RPMI8226 (cell line): ENCODE measurements at regions not wholly inside any gene's neighbourhood (a gene's known extent, or its start where the extent isn't known, plus 50 kb on each side); places are given as distances from the start of the nearest gene placed in this dataset.
"Not testable (repeated sequence)": the region's sequence is repeated elsewhere in the genome, so short reads cannot be mapped to it uniquely, and the experiment has no call there.

ENCODE experiments used
- DNase-seq: peaks from one replicate; pipeline ENCODE4 v3.0.0-alpha.2; 2015

DNA sequence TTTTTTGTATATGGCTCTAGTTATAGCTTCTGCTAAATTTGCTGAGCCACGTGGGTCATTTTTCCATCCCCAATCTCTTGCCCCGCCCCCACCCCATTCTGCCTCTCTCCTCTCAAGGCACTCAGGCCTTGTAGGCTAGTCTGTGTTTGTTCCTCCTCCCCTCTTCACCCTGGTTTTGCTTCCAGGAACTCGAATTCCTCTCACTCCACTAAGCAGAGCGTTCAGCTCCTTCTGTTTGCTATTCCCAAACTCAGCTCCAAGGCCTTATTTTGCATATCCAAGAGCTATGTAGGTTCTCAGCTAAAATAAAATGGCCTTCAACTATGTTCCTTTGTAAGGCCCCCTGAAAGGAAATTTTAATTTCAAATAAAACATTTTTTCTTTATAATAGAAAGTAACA, 1293.7 kb downstream of the EPHA7 start:
- no peak for DNase-seq

DNA sequence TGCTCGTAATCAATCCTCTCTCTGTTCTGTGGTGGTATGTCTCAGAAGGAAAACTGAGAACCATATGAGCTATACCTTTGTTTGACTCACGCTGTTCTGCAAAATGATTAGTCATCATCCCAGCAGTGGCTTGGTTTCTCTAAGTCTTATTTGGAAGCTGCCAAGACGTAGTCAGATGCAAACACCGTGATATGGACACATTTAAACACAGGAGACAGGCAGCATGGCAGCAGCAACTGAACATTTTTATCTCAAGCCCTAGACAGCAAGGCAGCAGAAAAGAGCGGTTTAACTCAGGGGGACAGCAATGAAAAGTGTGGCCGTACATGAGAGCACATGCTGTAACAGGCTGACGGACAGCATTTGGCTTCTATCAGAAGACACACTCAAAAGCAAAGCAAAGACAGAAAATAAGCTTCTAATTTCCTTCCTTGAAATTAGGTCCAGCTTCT, 1295.1 kb downstream of the EPHA7 start:
- DNase-seq: no peak

DNA sequence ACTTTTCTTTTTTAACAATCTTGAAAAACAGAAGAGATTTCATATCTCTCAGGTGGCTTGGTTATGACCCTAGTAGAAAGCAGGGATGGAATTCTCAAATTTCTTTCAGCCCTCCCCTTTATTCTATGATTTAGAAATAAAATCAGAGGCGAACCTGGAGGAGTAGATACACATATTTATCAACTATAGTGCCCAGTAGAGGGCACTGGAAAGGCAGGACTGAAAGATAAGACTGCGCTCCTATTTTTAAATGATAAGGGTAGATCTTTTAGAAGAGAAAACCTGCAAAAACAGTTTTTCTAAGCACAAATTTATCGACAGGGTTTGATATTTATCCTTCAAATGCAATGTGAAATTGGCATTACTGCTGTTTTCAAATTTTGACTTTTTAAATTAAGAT, 1296.6 kb downstream of the EPHA7 start:
- DNase-seq: peak; percentile 3

DNA sequence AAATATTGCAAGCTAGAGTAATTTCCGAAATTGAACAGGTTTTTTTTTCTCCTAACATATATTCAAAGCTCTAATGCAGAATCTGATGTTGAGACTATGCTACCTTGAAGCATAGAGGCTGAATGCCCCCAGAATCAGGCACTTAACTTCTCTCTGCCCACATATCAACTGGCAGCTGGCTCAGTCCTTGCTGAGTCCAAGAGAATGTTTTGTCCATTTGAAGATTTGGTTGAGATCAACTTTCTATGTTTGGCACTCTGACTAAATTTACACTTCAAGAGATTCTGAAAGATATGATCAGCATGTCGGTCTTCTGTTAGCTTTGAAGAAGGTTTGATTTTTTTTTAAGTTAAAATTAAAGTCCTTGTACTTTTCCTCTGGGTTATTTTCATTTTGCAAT, 1298.1 kb downstream of the EPHA7 start:
- DNase-seq: no peak

DNA sequence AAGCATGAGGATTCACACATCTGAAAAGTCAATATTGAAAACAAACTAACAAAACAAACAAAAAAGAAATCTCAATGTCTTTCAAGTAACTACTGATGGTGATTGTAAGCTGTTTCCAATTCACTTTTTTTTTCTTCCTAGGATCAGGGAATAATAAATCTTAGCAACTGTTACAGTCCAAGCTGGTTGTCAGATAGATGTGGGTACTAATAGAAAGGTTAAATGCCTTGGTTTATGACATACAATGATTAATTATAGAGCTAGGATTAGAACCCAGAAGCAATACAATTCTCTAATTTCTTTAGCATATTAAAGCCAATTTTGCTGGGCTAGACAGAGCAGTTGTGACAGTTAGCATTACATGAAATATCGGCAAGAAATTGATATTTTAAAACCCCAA, 1301.6 kb downstream of the EPHA7 start:
- no peak for DNase-seq

DNA sequence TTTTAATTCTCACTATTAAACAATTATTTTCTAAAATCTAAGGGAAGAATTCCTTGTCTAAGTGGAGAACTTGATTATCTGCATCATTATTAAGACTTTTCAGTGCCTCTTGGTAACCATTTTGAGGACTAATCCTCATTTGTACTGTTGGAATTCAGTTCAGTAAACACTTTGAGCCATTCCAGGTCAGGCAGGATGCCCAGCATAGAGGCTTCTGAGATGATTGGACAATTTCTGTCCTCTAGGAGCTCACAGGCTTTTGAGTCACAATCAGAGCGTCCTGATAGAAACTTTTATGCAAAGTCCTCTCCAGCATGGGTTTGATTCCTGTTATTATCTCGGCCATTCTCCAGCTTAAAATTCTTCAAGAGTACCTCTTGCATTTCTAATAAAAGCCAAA, 1304.6 kb downstream of the EPHA7 start:
- no peak for DNase-seq

DNA sequence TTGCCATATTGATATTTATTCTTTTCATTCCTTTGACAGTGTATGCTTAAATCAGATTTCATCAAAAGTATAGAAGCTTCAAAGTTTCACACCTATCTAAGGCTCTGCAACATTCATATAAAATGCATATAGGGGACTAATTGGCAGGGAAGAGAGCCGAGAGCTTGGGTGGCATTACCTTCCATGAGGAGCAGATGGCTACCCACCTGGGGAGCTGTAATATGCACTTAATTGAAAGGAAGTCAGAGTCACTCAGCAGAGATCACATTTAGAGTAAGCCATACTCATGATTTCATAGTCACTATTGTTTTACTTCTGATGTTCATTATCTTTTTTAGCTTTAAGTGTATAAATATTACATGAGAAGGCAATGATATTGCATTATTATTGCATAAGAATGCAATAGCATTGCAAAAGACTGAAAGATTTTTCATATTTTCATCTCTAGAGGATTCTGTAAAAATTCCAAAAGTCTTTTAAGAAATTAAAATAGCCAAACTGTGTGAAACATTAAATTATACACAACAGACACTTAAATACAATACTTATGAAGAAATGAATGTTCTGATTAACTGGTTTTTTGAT, 1305.2 kb downstream of the EPHA7 start:
- no peak for DNase-seq

DNA sequence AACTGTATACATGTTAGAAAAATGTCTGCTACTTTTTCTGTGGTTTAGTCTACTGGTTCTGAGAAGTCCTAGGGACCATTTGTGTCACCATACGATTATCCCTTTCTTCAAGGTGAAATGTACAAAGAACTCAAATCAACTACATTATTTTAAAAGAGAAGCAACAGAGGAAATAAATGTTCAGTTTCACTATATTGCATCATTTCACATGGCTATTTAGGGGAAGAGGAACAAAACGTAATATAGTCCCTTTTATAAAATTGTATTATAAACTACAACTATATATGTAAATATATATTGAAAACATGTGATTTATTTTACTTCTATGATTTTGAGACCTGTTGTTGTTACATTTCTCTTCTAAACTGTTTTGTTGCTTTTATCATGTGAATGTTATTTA, 1308.0 kb downstream of the EPHA7 start:
- DNase-seq: no peak

DNA sequence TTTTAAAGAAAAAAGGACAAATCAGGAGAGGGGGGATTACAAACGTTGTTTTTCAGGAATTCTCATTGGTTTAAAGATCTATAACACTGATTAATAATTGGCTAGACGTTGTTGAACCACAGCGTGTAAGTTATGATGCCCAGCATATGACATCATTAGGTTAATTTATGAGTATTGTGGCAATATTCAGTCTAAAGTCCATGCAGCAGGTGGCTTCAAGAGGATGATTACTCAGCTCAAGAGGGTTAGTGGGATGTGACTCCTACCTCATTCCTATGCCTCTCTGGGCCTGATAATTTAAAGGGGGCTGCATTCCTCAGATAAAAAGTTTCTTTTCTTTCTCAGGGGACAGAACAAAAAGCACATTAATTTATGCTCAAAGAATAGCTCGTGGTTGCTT, 1309.0 kb downstream of the EPHA7 start:
- no peak for DNase-seq

DNA sequence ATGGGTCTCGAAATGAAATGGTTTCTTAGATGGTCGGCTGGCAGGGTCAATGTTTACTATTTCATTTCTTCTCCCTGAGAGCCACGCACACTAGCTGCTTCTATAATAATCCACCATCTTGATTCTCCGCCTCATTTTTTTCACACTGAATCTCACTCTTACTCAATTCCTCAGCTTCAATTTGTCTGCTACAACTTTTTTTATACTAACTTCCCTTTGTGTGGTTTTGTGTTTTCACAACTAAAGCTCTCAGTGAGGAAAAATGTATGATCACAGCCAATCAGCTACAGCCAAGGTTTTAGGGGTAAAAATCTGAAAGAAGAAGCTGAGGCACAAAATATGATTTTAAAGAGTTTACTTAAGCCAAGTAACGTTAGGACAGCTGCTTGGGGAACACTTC, 1309.4 kb downstream of the EPHA7 start:
- no peak for DNase-seq

DNA sequence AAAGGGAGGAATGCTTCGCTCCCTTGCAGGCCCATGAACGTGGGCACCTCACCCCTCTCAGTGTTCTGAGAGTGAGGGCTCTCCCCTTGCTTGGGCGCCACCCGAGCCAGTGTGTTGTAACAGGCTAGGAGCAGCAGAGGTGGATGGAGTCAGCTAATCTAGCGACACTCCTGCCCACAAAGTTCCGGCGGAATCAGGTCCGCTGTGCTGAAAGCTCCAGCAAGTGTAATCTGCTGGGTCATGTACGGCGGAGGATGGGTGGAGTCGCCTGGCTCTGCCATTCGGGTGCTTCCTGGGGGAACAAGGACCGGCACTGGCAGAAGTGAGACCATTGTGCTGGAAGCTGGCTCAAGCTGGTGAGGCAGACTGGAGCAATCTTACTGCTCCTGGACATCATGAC, 1310.1 kb downstream of the EPHA7 start:
- no peak for DNase-seq

DNA sequence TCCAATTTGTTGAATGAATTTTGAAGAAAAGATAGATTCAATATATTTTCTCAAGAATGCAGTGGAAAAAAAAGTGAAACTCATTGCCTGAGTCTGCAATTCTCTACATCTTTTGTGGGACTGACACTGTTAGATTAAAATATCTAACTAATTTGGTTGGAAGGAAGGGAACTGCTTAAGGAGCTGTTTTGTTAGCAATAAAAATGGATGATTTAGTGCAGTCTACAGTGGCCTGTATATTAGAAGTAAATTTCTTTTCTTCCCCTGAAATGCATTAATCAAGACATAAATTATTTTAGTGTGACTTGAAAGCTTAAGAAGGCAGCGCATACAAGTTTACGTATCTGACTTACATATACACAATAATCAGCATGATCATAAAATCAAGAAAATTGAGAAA, 1332.6 kb downstream of the EPHA7 start:
- DNase-seq: no peak

DNA sequence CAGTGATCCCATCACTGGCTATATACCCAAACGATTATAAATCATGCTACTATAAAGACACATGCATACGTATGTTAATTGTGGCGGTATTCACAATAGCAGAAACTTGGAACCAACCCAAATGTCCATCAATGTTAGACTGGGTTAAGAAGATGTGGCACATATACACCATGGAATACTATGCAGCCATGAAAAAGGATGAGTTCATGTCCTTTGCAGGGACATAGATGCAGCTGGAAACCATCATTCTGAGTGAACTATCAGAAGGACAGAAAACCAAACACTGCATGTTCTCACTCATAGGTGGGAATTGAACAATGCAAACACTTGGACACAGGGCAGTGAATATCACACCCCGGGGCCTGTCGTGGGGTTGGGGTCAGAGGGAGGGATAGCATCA, 1335.4 kb downstream of the EPHA7 start:
- not testable (repeated sequence) for DNase-seq

DNA sequence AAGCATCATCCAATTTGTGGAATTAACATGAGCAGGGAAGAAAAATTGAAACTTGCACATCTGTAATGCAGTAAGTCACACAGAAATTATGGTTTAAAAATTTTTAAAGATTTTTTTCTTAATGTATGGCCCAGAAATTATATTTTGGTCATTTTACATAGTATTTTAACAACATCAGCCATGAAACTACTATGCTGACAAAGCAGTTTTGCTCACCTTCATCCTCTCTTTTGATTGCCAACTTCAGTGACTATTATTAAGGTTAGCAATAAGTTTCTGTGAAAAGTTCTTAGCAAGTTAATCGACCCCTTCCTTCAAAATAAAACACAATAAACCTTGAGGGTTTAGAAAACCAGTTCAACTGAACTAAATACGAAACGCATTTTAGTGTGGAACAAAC, 1347.0 kb downstream of the EPHA7 start:
- no peak for DNase-seq

DNA sequence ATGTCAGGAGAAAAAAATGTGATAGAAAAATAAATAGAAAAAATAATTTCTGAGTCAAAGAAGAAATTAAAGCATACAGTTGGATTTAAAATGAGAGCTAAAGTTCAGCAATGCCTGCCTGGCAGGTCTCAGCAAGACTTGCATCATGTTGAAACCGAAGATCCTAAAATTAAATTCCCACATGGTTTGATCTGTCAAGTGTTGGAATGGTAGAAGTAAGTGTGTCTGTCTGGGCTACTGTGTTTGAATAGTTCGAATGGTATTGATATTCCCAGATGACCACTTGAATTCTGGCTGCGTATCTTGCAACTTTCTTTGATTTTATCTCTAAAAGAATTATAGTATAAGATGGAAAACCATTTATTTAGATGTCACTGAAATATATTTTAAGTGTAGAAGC, 1349.6 kb downstream of the EPHA7 start:
- DNase-seq: no peak

DNA sequence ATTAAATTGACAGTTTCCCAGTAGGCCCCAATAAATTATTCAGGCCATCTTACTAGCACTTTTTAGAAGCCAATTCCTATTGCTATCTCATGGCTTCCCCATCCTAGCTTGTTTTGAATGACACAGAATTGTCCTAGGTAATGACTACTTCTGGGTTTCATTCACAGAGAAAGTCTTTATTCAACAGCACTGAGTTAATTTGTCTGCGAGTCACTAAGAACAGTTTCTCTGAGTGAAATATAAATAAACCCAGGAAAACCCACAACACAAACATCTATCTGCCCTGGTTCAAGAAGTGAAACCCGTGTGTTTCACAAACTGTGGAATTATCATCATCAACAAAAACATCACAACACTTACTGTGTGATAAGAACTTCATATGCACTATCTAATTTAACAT, 1366.8 kb downstream of the EPHA7 start:
- DNase-seq: no peak

DNA sequence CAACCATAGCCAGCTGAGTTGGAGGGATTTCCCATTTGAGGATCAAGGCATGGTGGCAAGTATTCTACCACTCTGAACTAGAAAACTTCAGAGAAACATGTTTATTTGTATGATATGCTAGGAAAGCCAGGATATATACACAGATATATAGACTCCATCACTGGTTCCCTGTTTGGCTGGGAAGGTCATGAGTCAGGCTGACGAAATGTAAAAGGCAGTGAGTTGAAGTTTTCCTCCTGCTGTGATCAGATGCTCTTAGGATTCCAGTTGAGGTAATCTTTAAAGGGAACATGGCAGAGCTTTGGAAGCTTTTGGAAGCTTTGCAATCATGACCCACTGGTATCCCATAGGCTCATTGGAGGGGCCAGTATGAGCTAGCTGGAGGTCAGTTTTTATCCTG, 1369.1 kb downstream of the EPHA7 start:
- DNase-seq: no peak

DNA sequence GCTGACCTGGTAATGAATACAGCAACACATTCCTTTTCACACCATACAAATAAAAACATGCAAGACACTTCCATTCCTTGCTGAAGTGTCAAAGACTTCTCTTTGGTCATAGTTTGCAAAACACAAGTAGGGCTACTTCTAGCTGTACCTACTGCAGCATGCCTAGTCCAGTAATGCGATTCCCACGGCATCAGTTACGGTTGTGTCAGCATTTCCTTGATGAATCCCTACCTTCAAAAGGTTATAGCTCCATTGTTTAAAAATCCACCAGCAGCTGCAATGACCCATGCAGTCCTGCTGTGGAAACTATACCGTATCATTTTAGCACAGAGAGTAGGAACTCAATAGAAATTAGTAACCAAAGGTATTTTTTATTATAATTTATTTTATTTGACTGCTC, 1371.5 kb downstream of the EPHA7 start:
- DNase-seq: no peak

DNA sequence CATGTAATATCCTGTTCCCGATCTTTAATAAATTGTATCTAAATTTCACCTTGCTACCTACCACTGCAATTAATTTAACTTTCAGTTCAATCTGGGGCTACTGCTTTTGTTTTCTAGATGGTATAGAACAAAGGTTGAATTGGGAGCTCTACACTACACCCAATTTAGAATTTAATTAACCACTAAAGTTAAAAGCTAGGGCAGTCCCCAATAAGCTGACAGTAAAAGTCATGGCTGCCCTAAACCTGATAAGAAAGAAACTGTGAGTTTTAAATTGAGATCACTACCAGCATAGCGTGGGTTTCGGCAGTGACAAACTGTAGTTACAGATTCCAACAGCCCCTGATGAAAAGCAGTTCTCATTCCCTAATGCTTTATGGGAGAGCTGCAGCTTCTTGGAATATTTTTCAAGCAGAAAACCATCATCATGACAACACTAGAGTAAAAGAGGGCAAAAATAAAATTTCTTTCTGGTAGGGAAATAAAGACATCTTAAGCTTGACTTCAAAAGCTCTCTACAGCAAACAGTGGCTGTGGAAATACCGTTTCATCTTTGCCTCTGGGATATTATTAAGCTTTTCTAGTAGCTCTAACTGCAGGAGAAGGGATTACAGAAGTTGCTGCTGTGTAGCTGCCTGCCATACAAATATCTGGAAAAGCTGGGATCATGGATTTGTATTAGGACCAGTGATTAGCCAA, 1372.1 kb downstream of the EPHA7 start:
- no peak for DNase-seq

DNA sequence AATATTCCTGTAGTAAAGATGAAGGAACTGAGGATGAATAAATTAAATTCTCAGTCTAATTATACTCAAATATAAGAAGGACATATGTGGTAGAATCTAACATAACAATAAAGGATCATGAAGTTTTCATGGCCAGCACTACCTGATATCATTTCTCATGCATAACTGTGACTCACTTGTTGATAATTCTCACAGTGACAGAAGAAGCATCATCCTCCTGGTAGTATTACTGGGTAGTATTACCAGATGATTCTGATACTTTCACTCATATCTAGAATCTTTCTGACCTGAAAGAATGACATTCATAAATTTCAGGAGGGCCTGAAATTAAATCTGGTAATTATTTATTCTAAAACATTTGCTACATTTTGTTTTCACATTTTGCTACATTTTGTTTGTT, 1375.0 kb downstream of the EPHA7 start:
- no peak for DNase-seq

DNA sequence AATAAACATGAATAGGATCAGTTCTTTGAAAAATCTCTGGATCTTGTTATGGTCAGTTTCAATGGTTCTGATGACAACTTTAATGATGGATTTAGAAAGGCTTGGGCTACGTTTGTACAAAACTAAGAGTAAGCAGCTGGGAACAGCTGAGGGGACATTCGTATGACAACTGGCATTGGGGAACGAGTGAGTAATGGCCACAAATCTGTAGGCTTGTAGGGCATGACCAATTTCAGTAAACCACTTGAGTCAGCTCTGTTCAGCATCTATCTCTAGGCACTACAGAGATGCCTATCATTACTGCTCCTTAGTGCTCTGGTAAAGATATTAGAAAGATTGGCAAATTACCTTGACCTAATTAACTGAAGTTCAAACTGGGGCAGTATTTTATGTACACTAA, 1375.6 kb downstream of the EPHA7 start:
- no peak for DNase-seq

DNA sequence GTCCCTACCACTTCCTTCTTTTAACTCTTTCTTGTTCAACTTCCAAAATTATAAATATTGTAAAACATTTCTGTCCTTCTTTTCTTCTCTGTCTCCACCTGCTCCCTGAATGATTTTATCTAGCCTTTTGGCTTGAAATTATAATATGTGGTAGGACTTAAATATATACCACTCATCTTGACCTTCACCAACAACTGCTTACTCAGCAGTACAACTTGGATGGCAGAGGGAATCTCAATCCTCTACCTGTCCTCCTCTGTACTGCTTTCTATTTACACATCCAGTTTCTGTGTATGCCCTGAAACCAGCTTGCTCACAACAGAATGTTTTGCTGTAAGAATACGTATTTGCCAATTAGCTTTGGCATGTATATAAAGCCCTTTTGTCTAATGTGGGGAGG, 1392.5 kb downstream of the EPHA7 start:
- DNase-seq: no peak

DNA sequence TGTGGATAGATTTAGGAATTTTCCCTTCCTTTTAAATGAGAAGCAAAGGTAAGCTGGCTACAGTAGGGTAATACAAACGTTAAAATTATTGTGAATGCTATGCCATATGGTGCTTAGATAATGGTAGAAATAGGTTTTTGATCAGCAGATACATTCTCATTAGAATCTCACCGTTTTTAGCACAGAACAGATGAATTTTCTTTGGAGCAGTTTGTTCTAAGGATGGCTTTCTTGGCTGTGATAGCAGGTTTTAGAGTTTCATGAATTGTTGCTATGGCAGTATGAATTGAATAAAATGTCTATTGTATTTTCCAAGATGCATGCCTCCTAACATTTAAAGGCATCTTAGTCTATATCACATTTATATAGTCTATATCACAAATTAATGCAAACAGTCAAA, 1394.5 kb downstream of the EPHA7 start:
- DNase-seq: no peak

DNA sequence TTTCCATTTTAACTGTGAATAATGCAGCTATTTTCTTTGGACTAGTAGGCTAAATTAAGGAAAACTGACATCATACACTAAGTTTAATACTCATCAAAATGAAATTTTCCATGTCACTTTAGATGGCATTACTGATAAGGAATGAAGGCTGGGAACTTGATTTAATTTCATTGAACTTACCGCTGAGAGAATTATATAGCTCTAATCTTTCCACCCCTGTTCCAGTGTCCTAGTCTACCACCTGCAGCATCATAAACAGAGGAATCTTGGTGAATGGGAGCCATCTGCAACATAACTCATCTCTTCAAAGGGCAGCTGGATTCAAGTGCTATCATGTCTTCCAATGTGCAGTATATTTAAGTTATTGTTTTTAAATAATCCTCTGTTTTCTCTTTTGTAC, 1395.2 kb downstream of the EPHA7 start:
- no peak for DNase-seq

DNA sequence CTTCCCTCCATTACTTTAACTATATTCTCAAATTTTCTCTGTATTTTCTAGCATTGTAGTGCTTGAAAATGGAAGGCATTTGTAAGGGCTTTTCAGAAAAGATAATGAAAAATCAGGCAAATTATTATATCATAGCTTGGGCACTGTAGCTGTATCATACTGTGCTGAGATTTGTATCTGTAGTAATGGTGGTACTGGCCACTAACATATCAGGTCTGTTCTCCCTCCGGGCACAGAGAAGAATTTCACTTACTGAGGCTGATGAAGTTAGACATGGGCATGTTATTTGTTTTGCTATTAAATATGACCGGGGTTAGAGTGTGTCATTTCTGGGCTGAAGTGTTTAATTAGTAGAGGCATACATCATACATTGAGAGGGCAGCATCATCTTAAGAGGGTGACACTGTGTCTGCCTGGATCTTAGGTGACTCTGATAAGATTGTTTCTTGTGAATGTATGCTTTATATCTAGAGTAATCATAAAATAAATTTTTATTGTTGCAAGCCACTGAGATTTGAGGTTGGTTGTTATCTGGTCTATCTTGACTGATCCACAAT, 1395.9 kb downstream of the EPHA7 start:
- DNase-seq: no peak
